ENCODE measurements at regions not wholly inside any gene's neighbourhood (a gene's known extent, or its start where the extent isn't known, plus 50 kb on each side); places are given as distances from the start of the nearest gene placed in this dataset.

- TF ChIP-seq CTCF (IDR thresholded peaks at IDR 0.05) (no peak), POLR2A (IDR thresholded peaks at IDR 0.05) (no peak)
Measured at GRCh38 chr6:167396659-167397490, 72.0 kb downstream of the TTLL2 start.
